Hepatic stellate cell (primary cell): ENCODE measurements at regions not wholly inside any gene's neighbourhood (a gene's known extent, or its start where the extent isn't known, plus 50 kb on each side); places are given as distances from the start of the nearest gene placed in this dataset.

Experiments
- DNase-seq: peaks from one replicate; pipeline ENCODE4 v3.0.0; 2011; ENCODE audit warnings: low spot score

GRCh38 chr14:87522575-87522974 is 470.4 kb downstream of the GALC start:
- no peak for DNase-seq

DNA sequence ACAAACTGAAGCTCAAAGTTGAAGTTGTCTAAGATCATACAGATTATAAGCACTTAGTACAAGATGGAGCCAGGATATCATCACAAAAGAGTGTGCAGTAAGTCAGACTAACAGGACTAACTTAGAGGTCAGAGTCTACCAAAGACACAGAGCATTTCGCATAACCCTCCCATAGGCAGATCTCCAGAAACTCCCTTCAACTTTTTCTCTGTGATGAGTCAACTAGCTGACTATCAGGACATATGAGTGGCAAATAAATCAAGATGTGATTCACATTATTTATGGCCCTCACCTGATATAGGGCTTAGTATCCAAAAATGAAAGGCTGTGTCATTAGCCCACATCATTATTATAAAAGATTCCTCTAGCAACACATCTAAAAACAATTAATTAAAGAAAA is 484.6 kb downstream of the GALC start:
- no peak for DNase-seq

DNA sequence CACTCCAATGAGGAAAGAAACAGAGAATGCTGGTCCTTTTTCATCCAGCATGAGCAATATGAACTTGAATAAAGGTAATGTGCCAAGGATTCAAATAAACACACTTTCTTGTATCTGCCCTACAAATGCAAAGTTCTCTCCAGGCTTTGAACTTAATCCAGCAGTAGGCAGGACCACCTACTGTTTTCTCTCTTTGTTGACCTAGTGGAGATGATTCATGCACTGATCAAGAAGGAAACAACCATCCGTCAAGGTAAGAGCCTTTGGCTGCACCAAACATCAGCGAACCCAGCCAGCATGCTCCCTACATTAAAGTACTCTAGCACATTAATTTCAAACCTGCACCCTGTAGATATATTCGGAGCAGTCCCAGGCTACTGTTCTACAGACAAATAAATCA is 489.3 kb downstream of the GALC start:
- DNase-seq = no peak

GRCh38 chr14:87497301-87497700 is 495.7 kb downstream of the GALC start:
- DNase-seq = no peak

- DNase-seq = no peak
Observed at GRCh38 chr14:87494010-87494409, 499.0 kb downstream of the GALC start.

DNA sequence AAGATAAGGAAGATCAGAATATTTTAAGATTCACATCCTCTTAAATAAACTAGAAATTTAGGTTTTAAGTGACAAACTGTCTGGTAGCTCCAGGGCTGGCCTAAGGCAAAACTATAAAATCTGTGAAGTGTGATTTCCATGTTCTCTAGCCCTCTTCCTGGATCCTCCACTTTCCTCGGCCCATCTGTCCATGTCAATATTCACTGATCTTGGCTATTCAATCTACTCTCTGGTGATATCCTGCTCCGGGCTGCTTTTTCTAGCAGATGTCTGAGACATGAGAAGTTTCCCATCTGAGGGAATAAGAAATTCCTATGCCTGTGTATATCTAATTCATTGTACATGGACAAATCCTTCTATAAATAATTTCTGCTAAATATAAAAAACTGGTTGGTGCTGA is 500.4 kb downstream of the GALC start:
- DNase-seq = no peak

- DNase-seq = no peak
Observed at GRCh38 chr14:87491816-87492215, 501.2 kb downstream of the GALC start.

GRCh38 chr14:87489196-87489819 is 503.7 kb downstream of the GALC start:
- no peak for DNase-seq

GRCh38 chr14:87483271-87484260 is 509.4 kb downstream of the GALC start:
- DNase-seq = no peak

DNA sequence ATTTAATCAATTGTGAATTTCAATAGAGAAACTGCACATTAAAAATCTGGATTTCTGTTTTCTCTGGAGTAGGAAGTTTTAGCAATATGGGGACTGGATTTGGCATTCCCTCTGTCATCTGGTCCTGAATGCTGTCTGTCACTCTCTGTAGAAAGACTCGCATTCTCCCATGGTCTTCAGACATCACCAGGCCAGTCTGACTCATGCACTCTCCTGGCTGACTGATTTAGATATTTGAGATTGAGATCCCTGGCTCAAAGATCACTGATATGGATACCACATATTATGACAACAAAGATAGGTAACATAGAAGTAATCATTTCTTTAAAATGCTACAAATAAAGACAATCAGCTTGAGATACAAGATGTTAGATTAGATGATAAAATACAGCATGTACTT is 524.5 kb downstream of the GALC start:
- DNase-seq = no peak

DNA sequence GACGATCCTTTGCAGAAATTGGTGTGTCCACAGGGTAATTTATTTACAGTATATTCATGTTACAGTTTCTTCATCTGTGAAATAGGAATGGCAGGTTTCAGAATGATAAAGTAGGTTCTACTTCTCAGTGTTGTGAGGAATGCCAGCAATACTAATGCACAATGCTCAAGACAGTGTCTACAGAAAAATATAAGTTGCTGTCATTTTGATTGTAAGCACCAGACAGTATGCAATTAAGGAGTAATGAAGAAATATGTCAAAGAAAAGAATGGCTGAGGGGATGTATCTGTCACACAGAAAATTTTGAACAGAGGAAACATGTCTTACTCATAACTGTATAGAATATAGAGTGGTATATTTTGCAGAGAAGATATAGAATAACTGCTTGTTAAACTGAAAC is 525.4 kb downstream of the GALC start:
- DNase-seq = no peak

- no peak for DNase-seq
Observed at GRCh38 chr14:87465770-87466169, 527.2 kb downstream of the GALC start.

GRCh38 chr14:87461704-87462103 is 531.3 kb downstream of the GALC start:
- DNase-seq = no peak

- no peak for DNase-seq
Observed at GRCh38 chr14:87457720-87458119, 535.3 kb downstream of the GALC start.

- DNase-seq = no peak
Observed at GRCh38 chr14:87450193-87450592, 542.8 kb downstream of the GALC start.

- no peak for DNase-seq
Observed at GRCh38 chr14:87449016-87449415, 544.0 kb downstream of the GALC start.

DNA sequence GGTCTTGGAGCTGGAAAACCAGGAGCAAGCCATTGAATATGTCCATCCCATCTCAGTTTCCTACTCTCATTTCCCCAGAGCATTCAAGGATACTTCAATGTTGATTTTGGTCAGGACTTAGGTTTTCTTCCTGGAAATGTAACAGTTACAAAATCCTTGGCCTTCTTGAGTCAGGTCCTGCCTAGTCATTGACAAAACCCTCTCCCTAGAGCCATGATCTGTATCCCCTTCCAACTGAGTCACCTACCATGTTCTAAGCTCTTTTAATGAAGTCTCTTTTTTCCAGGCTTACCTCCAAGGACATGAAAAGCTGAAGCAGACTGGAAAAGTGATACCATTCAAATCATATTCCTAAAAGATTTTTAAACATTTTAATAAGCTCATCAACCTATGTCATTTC is 549.2 kb downstream of the GALC start:
- DNase-seq = no peak

GRCh38 chr14:87443039-87443438 is 549.9 kb downstream of the GALC start:
- no peak for DNase-seq

GRCh38 chr14:87437158-87437557 is 555.8 kb downstream of the GALC start:
- DNase-seq = no peak

- DNase-seq = no peak
Observed at GRCh38 chr14:87434680-87435079, 558.3 kb downstream of the GALC start.

DNA sequence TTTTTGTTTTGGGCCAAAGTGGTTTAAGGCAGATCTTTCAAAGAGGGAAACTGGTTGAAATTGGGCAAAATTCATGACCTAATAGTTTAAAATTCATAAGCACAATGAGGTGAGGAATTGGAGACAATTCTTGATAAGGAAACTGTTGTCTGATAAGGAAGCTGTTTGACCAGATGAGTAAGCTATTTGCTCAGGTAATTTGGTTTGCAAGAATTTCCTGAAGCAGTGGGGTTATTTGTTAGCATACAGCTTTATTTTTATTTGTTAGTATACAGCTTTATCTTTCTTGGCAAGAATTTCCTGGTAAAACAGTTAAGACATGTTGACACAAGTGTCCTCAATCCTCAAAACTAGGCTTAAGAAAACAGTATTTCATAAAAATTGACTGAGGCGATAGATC is 559.0 kb downstream of the GALC start:
- DNase-seq = no peak

GRCh38 chr14:87432698-87433097 is 560.3 kb downstream of the GALC start:
- no peak for DNase-seq

DNA sequence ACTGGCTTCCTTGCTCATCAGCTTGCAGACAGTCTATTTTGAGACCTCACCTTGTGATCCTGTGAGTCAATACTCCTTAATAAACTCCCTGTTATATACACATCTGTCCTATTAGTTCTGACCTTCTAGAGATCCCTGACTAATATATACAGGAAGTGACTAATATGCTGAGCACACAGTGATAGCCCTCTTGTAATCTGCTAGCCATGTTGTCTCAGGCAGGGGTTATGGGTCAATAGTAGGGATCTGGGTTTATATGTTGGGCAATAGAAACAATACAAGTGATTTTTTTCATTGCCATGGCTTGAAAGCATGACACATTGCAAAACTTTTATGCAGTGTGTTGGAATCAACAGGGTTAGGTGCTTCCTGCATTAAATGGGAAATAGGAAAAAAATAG is 562.2 kb downstream of the GALC start:
- DNase-seq = no peak

DNA sequence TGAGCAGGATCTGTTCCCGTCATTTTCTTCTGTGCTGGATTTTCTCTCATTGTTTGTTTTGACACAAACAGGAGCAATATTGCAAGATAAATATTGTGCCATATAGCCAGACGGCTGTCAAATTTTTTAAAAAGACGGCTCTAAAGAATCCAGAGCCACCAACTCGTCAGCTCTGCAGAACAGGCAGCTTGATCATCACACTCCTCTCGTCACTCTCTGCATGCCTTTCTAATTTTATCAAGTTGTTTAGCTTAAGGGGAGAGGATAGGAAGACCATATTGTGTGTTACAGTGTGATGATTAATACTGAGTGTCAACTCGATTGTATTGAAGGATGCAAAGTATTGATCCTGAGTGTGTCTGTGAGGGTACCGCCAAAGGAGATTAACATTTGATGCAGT is 562.8 kb downstream of the GALC start:
- no peak for DNase-seq
